GM13977 (cell line): ENCODE measurements at regions not wholly inside any gene's neighbourhood (a gene's known extent, or its start where the extent isn't known, plus 50 kb on each side); places are given as distances from the start of the nearest gene placed in this dataset.
"Not testable (repeated sequence)": the region's sequence is repeated elsewhere in the genome, so short reads cannot be mapped to it uniquely, and the experiment has no call there.

Source experiments
- DNase-seq: peaks from one replicate; pipeline ENCODE4 v3.0.0; 2012; ENCODE audit warnings: low spot score
- CTCF ChIP-seq: IDR thresholded peaks from 2 replicates; pipeline ENCODE4 v1.5.1; 2012; ENCODE audit warnings: mild to moderate bottlenecking, control low read depth; ENCODE audit not compliant: insufficient read depth; ENCODE audit errors: extremely low read depth, missing control alignments
- in situ Hi-C: fragments of 300-500 bp; cut with MboI; formaldehyde crosslinking; loops from one replicate; pipeline ENCODE4 v1.12.0; 2022; ENCODE audit warnings: low sequenced_read_pairs, low pct_unique_long_range_greater_than_20kb, mixed read lengths, inconsistent platforms; ENCODE audit not compliant: unreplicated experiment

- no peak for DNase-seq
- TF ChIP-seq CTCF: no peak
- in situ Hi-C loops: no loop called here
These were observed 125.6 kb downstream of the BANF2 start for GRCh38 chr20:17825252-17825959.

GRCh38 chr20:17824676-17825251 is 125.0 kb downstream of the BANF2 start:
- no peak for DNase-seq
- in situ Hi-C loops: no loop called here
- no peak for TF ChIP-seq CTCF

DNA sequence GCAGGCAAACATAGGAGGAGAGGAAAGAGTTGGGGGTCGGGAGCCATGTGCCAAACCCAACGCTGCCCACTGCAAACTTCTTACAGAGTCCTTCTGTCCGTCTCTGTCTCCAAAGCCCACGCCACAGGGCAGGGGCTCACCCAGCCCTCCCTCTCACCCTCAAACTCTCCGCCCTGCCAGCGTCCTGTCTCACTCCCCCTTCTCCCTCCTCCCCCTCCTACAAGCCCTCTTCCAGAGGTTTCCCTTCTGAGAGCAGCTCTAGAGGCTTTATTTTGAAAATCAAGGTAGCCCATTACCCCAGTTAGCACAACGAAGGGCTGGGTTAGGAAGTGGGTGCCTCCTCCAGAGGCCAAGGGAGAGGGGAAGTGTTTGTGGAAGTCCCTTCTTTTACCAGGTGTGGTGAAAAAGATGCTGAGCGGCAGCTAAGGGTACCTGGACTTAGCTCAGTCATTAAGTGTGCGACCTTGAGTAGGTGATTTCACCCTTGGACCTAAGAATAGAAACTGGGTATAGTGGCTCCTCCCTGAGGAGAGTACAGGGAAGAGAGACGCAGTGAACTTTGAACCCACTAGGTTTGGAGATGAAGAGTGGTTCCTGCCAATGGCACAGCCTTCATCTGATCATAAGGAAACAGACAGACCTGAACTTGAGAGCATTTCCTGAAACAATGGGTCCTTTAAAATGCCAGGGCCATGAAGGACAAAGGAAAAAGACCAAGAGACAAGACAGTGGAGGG is 123.8 kb downstream of the BANF2 start:
- no peak for DNase-seq
- no peak for TF ChIP-seq CTCF
- in situ Hi-C loops: no loop called here

GRCh38 chr20:17822540-17823408 is 123.0 kb downstream of the BANF2 start:
- no peak for DNase-seq
- no peak for TF ChIP-seq CTCF
- in situ Hi-C loops: no loop called here

DNA sequence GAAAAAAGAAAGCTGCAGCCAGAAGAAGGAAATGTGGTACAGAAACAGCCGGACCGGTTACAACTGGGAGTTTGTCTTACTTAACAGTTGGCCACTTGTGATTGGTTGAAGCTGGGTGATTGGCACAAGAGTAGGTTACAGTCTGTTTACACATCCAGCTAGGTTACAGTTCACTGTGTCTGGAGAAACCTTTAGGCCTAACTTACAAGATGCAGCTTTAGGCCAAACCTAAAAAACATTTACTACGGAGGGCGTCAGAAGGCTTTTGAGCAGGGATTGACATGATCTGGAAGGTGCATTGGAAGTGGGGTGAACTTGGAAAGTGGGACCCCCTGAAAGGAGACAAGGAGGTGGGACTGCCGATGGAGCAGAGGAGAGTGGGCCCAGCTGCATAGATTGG is 122.3 kb downstream of the BANF2 start:
- in situ Hi-C loops: no loop called here
- no peak for DNase-seq
- no peak for TF ChIP-seq CTCF

DNA sequence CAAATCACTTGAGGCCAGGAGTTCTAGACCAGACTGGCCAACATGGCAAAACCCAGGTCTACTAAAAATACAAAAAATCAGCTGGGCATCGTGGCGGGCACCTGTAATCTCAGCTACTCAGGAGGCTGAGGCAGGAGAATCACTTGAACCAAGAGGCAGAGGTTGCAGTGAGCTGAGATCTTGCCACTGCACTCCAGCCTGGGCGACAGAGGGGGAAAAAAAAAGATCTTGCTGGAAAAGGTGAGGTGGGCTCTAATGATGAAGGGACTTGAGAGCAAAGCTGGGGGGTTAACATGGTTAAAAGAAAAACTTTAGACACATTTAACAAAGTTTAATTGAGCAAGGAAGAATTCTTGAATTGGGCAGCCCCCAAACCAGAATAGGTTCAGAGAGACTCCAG is 121.8 kb downstream of the BANF2 start:
- DNase-seq, in situ Hi-C loops: not testable (repeated sequence)
